Right atrium auricular region (tissue), 2 donors: ENCODE measurements at regions not wholly inside any gene's neighbourhood (a gene's known extent, or its start where the extent isn't known, plus 50 kb on each side); places are given as distances from the start of the nearest gene placed in this dataset.

Experiments used
- DNase-seq: peaks from one replicate; pipeline ENCODE4 v3.0.0-alpha.2; 2019; ENCODE audit warnings: low spot score
- H3K27ac ChIP-seq, 2 donors: fragments of 200-600 bp; sonication (generic); 1 replicate in 1 of 2; 2 replicates in 1 of 2; pipeline ENCODE4 v1.5.1; 2016 to 2019
- H3K27me3 ChIP-seq, 2 donors: fragments of 200-600 bp; sonication (generic); one replicate each; pipeline versions ENCODE4 v1.5.1 to v1.6.0; 2017 to 2019
- H3K36me3 ChIP-seq: fragments of 200-600 bp; sonication (generic); one replicate; pipeline ENCODE4 v1.5.1; 2016
- H3K4me1 ChIP-seq, 2 donors: fragments of 200-600 bp; sonication (generic); one replicate each; pipeline versions ENCODE4 v1.5.1 to v1.6.0; 2017 to 2019
- H3K4me3 ChIP-seq, 2 donors: fragments of 200-600 bp; sonication (generic); 1 replicate in 1 of 2; 2 replicates in 1 of 2; pipeline ENCODE4 v1.5.1; 2017 to 2019; ENCODE audit warnings: mild to moderate bottlenecking in 1 of 2, moderate library complexity in 1 of 2
- H3K9me3 ChIP-seq, 2 donors: fragments of 200-600 bp; sonication (generic); one replicate each; pipeline ENCODE4 v1.5.1; 2019
- TF ChIP-seq, protein P1 (sequence below), 2 donors: fragments of 200-600 bp; sonication (generic); IDR thresholded peaks; one replicate each; pipeline ENCODE4 v1.5.1; 2019; ENCODE audit warnings: antibody characterized with exemption in 2 of 2

GRCh38 chr5:121384359-121384758 is 467.3 kb upstream of the FTMT start:
- Histone ChIP-seq H3K4me3 (no peak overlapping the region), H3K27me3 (no peaks in the 10 kb centered on the region), H3K27ac (no peak overlapping the region), H3K4me1 (no peaks in the 10 kb centered on the region), H3K9me3 (no peaks in the 10 kb centered on the region), H3K36me3 (no peaks in the 10 kb centered on the region)
- DNase-seq = no peak
- TF ChIP-seq, protein P1, sequence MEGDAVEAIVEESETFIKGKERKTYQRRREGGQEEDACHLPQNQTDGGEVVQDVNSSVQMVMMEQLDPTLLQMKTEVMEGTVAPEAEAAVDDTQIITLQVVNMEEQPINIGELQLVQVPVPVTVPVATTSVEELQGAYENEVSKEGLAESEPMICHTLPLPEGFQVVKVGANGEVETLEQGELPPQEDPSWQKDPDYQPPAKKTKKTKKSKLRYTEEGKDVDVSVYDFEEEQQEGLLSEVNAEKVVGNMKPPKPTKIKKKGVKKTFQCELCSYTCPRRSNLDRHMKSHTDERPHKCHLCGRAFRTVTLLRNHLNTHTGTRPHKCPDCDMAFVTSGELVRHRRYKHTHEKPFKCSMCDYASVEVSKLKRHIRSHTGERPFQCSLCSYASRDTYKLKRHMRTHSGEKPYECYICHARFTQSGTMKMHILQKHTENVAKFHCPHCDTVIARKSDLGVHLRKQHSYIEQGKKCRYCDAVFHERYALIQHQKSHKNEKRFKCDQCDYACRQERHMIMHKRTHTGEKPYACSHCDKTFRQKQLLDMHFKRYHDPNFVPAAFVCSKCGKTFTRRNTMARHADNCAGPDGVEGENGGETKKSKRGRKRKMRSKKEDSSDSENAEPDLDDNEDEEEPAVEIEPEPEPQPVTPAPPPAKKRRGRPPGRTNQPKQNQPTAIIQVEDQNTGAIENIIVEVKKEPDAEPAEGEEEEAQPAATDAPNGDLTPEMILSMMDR (IDR thresholded peaks at IDR 0.05) = no peak

DNA sequence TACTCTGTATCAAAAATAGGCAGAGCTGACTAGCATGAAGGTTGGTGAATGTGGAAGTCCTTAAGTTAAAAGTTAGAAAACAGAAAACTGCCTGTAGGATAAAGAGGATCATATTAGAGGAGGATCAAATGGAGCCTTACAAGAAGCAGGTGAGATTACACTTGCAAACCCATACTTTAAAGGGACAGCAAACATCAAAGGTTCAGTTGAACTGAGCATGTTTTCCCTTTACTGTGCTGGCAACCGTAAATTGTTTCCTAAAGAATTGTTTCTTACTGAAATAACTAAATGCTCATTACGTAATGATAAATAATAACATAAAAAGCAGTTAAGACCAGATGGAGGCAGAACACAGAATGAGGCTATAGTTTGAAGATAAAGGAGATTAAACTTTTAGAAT is 465.3 kb upstream of the FTMT start:
- TF ChIP-seq, protein P1 (IDR thresholded peaks at IDR 0.05) = no peak
- no peak for DNase-seq
- H3K27me3 ChIP-seq = no peaks in the 10 kb centered on the region
- H3K4me3 ChIP-seq = no peak overlapping the region
- H3K4me1 ChIP-seq = no peaks in the 10 kb centered on the region
- no peaks in the 10 kb centered on the region for H3K36me3 ChIP-seq
- no peaks in the 10 kb centered on the region for H3K9me3 ChIP-seq
- no peak overlapping the region for H3K27ac ChIP-seq

GRCh38 chr5:121396716-121397115 is 455.0 kb upstream of the FTMT start:
- Histone ChIP-seq H3K36me3 (no peaks in the 10 kb centered on the region), H3K27me3 (no peaks in the 10 kb centered on the region), H3K4me1 (no peaks in the 10 kb centered on the region), H3K4me3 (no peak overlapping the region), H3K9me3 (no peaks in the 10 kb centered on the region), H3K27ac (no peak overlapping the region)
- TF ChIP-seq, protein P1 (IDR thresholded peaks at IDR 0.05) = no peak
- DNase-seq = no peak

DNA sequence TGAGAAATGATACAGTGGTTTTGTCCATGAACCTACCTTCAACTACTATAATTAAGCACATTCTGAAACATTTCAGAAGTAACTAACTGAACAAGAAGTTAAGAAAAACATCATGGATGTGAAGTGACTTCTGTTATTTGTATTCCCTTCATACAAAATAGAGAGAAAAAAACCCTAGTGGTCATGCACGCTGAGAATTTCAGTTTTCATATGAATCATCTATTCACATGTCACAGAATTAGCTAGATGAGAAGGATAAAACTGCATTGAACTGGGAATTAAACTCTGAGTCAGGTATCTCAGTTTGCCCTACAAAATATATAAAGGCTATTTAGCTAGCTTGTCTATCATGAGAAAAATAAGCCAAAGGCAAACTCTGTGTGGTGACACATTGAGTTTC is 451.8 kb upstream of the FTMT start:
- no peak for DNase-seq
- no peak overlapping the region for H3K27ac ChIP-seq

GRCh38 chr5:121408778-121409177 is 442.9 kb upstream of the FTMT start:
- Histone ChIP-seq H3K9me3 (no peaks in the 10 kb centered on the region), H3K27me3 (no peaks in the 10 kb centered on the region), H3K4me3 (no peak overlapping the region), H3K36me3 (no peaks in the 10 kb centered on the region), H3K27ac (no peak overlapping the region), H3K4me1 (no peaks in the 10 kb centered on the region)
- DNase-seq = no peak
- TF ChIP-seq, protein P1 (IDR thresholded peaks at IDR 0.05) = no peak

More for the DNA sequence above, 451.8 kb upstream of the FTMT start:
- no peaks in the 10 kb centered on the region for H3K27me3 ChIP-seq
- H3K36me3 ChIP-seq = no peaks in the 10 kb centered on the region
- no peaks in the 10 kb centered on the region for H3K4me1 ChIP-seq
- no peak overlapping the region for H3K4me3 ChIP-seq
- TF ChIP-seq, protein P1 (IDR thresholded peaks at IDR 0.05) = no peak
- no peaks in the 10 kb centered on the region for H3K9me3 ChIP-seq

DNA sequence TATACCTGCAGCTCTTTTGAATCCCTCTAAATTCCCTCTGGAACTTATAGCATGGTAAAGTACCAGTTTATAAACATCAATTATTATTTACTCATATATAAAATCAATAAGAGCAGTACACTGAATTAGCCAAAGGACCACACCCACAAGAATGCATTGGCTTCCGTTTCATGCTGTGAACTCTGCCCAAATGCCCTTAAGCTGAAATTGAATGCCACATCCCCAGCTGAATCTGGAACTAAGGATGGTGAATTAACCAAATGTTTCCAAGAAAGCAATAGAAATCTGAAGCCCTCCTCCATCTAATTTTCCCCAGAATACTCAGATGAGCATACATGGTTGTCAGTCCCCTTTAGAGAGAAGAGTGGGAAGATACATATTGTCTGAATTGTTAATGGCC is 436.4 kb upstream of the FTMT start:
- Histone ChIP-seq H3K27me3 (no peaks in the 10 kb centered on the region), H3K4me1 (no peaks in the 10 kb centered on the region), H3K4me3 (no peak overlapping the region), H3K36me3 (no peaks in the 10 kb centered on the region), H3K27ac (no peak overlapping the region), H3K9me3 (no peaks in the 10 kb centered on the region)
- TF ChIP-seq, protein P1 (IDR thresholded peaks at IDR 0.05) = no peak
- no peak for DNase-seq
